GM12878 (cell line): ENCODE measurements at regions not wholly inside any gene's neighbourhood (a gene's known extent, or its start where the extent isn't known, plus 50 kb on each side); places are given as distances from the start of the nearest gene placed in this dataset.

Source experiments
- ATAC-seq: fragments of 200-7000 bp; cut with Tn5 transposase; 3 replicates; pipeline ENCODE4 v1.9.1; 2020; ENCODE audit warnings: mild to moderate bottlenecking, moderate library complexity
- BruUV-seq: library from RNA; stranded (reverse); fragments of 400-500 nt; replicated peaks from 2 replicates; lab custom pipeline; 2021; lab: Mats Ljungman, UMichigan
- CTCF ChIA-PET: fragments of 300-600 bp; sonication (Branson Sonifier 250); formaldehyde crosslinking; extraction: SDS; loops from one replicate; lab custom pipeline; 2021; ENCODE audit warnings: inconsistent platforms; lab: Yijun Ruan, JAX
- POLR2A ChIA-PET: fragments of 350-600 bp; formaldehyde crosslinking; extraction: SDS; loops from one replicate; lab custom pipeline; 2021; ENCODE audit warnings: inconsistent platforms; lab: Charles Lee
- RAD21 ChIA-PET: fragments of 300-600 bp; sonication (Branson Sonifier 250); formaldehyde crosslinking; loops from one replicate; lab custom pipeline; 2023; ENCODE audit warnings: antibody characterized with exemption; ENCODE audit not compliant: unreplicated experiment; lab: Charles Lee
- SMC1A ChIA-PET: fragments of 300-600 bp; sonication (Branson Sonifier 250); formaldehyde crosslinking; loops from one replicate; lab custom pipeline; 2023; ENCODE audit not compliant: unreplicated experiment, uncharacterized antibody; lab: Charles Lee
- DNase-seq: peaks from one replicate; pipeline ENCODE4 v3.0.0-alpha.2; 2011; ENCODE audit warnings: low read depth, low spot score
- FAIRE-seq: peaks from 3 replicates; lab custom pipeline; 2011; peaks lifted over from hg19 to GRCh38; lab: Jason Lieb, UNC
- H2AFZ ChIP-seq: 2 replicates; pipeline ENCODE4 v1.6.0; 2011; ENCODE audit warnings: low read depth, low read length, control low read depth; ENCODE audit not compliant: control insufficient read depth
- H3K27ac ChIP-seq: 2 replicates; pipeline ENCODE4 v1.5.1; 2011; ENCODE audit warnings: control low read depth; ENCODE audit not compliant: control insufficient read depth, insufficient read depth
- H3K27me3 ChIP-seq, 2 experiments: replicated peaks in 1 of 2; 2 replicates each; pipeline versions ENCODE4 v1.6.0 to v1.6.1; 2011; ENCODE audit warnings: low read length in 1 of 2; ENCODE audit not compliant: control insufficient read depth in 2 of 2, insufficient read depth in 2 of 2
- H3K36me3 ChIP-seq, 2 experiments: 2 replicates each; pipeline ENCODE4 v1.5.1; 2011; ENCODE audit warnings: low read length in 1 of 2; ENCODE audit not compliant: control insufficient read depth in 2 of 2, insufficient read depth in 2 of 2
- H3K4me1 ChIP-seq: 2 replicates; pipeline ENCODE4 v1.6.1; 2011; ENCODE audit warnings: mild to moderate bottlenecking, low read length, moderate library complexity, mixed read lengths; ENCODE audit not compliant: control insufficient read depth, insufficient read depth
- H3K4me2 ChIP-seq: 2 replicates; pipeline ENCODE4 v1.6.0; 2011; ENCODE audit warnings: control low read depth; ENCODE audit not compliant: control insufficient read depth, insufficient read depth
- H3K4me3 ChIP-seq: fragments of 200-600 bp; sonication (generic); 2 replicates; pipeline ENCODE4 v1.5.1; 2016
- H3K79me2 ChIP-seq: 2 replicates; pipeline ENCODE4 v1.6.0; 2011; ENCODE audit warnings: low read length; ENCODE audit not compliant: control insufficient read depth, insufficient read depth
- H3K9ac ChIP-seq: 2 replicates; pipeline ENCODE4 v1.8.0; 2011; ENCODE audit warnings: low read length, control low read depth, mixed read lengths; ENCODE audit not compliant: control insufficient read depth, insufficient read depth
- H3K9me3 ChIP-seq: replicated peaks from 3 replicates; pipeline ENCODE4 v1.5.1; 2011; ENCODE audit warnings: mild to moderate bottlenecking, low read length; ENCODE audit not compliant: control insufficient read depth, insufficient read depth
- H4K20me1 ChIP-seq: 2 replicates; pipeline ENCODE4 v1.6.0; 2011; ENCODE audit not compliant: control insufficient read depth, insufficient read depth
- BACH1 ChIP-seq: fragments of 450-650 bp; IDR thresholded peaks from 2 replicates; pipeline ENCODE4 v1.6.1; 2017; ENCODE audit warnings: mild to moderate bottlenecking, borderline replicate concordance
- CHD1 ChIP-seq: IDR thresholded peaks from 2 replicates; pipeline ENCODE4 v1.6.1; 2012; ENCODE audit warnings: low read depth, low read length, improper control_type of control experiment
- PAX5 ChIP-seq: IDR thresholded peaks from 2 replicates; pipeline ENCODE4 v1.6.1; 2011; ENCODE audit warnings: low read depth, low read length, borderline replicate concordance
- PML ChIP-seq: IDR thresholded peaks from 2 replicates; pipeline ENCODE4 v1.6.1; 2012; ENCODE audit warnings: low read length, inconsistent platforms
- SMAD5 ChIP-seq: IDR thresholded peaks from 2 replicates; pipeline ENCODE4 v1.6.1; 2016; ENCODE audit warnings: antibody characterized with exemption, low read depth
- WGBS: methylation state at CpG from one replicate; pipeline ENCODE4 v1.1.6; 2016; ENCODE audit warnings: low lambda C conversion rate; ENCODE audit not compliant: insufficient replicate concordance, insufficient coverage; ENCODE audit errors: missing lambda C conversion rate; 5-methylcytosine and 5-hydroxymethylcytosine counted together
- in situ Hi-C: fragments of 300-500 bp; cut with MboI; formaldehyde crosslinking; loops from 9 replicates; pipeline ENCODE4 v1.14.3; 2018; ENCODE audit warnings: mixed read lengths
- intact Hi-C: fragments of 100-400 bp; cut with micrococcal nuclease; formaldehyde crosslinking; loops from one replicate; pipeline ENCODE4 v1.14.2; 2022; ENCODE audit not compliant: unreplicated experiment
- TF ChIP-seq, protein P1 (sequence below): fragments of 450-650 bp; IDR thresholded peaks from 2 replicates; pipeline ENCODE4 v1.6.1; 2016; ENCODE audit warnings: mild to moderate bottlenecking, moderate library complexity, borderline replicate concordance
- TF ChIP-seq, protein P2 (sequence below): fragments of 450-650 bp; IDR thresholded peaks from 2 replicates; pipeline ENCODE4 v1.6.1; 2017; ENCODE audit warnings: antibody characterized with exemption, mild to moderate bottlenecking, moderate library complexity
- TF ChIP-seq, protein P3 (sequence below): fragments of 450-650 bp; IDR thresholded peaks from 2 replicates; pipeline ENCODE4 v1.6.1; 2018; ENCODE audit warnings: mild to moderate bottlenecking, low read depth, moderate library complexity; ENCODE audit not compliant: partially characterized antibody

DNA sequence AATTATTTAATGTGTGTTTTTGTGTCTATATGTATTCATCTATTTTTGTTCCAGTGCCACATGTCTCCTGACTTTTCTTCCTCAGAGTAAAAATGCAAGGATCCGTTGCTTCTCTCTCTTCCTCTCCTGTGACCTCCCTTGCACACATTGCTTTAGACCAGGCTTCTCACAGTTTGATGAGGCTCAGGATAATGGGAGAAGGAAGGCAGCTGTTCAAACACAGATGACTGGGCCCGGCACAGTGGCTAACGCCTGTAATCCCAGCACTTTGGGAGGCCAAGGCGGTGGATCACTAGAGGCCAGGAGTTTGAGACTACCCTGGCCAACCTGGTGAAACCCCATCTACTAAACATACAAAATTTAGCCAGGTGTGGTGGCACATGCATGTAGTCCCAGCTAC lies 241.9 kb downstream of the SAMD5 start:
- ChIA-PET RAD21 (no interaction called here), CTCF (no interaction called here), SMC1A (no interaction called here), POLR2A (no interaction called here)
- Histone ChIP-seq H4K20me1 (no peaks in the 10 kb centered on the region), H3K79me2 (no peaks in the 10 kb centered on the region), H3K27me3 (no peaks in the 10 kb centered on the region), H3K4me2 (no peak overlapping the region), H3K9ac (no peak overlapping the region), H3K4me3 (no peak overlapping the region), H3K9me3 (no peaks in the 10 kb centered on the region), H3K36me3 (no peaks in the 10 kb centered on the region), H2AFZ (no peak overlapping the region), H3K4me1 (no peaks in the 10 kb centered on the region), H3K27ac (no peak overlapping the region)
- TF ChIP-seq SMAD5 (no peak), BACH1 (no peak), CHD1 (no peak), PAX5 (no peak), PML (no peak)
- TF ChIP-seq, protein P1, sequence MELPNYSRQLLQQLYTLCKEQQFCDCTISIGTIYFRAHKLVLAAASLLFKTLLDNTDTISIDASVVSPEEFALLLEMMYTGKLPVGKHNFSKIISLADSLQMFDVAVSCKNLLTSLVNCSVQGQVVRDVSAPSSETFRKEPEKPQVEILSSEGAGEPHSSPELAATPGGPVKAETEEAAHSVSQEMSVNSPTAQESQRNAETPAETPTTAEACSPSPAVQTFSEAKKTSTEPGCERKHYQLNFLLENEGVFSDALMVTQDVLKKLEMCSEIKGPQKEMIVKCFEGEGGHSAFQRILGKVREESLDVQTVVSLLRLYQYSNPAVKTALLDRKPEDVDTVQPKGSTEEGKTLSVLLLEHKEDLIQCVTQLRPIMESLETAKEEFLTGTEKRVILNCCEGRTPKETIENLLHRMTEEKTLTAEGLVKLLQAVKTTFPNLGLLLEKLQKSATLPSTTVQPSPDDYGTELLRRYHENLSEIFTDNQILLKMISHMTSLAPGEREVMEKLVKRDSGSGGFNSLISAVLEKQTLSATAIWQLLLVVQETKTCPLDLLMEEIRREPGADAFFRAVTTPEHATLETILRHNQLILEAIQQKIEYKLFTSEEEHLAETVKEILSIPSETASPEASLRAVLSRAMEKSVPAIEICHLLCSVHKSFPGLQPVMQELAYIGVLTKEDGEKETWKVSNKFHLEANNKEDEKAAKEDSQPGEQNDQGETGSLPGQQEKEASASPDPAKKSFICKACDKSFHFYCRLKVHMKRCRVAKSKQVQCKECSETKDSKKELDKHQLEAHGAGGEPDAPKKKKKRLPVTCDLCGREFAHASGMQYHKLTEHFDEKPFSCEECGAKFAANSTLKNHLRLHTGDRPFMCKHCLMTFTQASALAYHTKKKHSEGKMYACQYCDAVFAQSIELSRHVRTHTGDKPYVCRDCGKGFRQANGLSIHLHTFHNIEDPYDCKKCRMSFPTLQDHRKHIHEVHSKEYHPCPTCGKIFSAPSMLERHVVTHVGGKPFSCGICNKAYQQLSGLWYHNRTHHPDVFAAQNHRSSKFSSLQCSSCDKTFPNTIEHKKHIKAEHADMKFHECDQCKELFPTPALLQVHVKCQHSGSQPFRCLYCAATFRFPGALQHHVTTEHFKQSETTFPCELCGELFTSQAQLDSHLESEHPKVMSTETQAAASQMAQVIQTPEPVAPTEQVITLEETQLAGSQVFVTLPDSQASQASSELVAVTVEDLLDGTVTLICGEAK: no peak
- TF ChIP-seq, protein P2, sequence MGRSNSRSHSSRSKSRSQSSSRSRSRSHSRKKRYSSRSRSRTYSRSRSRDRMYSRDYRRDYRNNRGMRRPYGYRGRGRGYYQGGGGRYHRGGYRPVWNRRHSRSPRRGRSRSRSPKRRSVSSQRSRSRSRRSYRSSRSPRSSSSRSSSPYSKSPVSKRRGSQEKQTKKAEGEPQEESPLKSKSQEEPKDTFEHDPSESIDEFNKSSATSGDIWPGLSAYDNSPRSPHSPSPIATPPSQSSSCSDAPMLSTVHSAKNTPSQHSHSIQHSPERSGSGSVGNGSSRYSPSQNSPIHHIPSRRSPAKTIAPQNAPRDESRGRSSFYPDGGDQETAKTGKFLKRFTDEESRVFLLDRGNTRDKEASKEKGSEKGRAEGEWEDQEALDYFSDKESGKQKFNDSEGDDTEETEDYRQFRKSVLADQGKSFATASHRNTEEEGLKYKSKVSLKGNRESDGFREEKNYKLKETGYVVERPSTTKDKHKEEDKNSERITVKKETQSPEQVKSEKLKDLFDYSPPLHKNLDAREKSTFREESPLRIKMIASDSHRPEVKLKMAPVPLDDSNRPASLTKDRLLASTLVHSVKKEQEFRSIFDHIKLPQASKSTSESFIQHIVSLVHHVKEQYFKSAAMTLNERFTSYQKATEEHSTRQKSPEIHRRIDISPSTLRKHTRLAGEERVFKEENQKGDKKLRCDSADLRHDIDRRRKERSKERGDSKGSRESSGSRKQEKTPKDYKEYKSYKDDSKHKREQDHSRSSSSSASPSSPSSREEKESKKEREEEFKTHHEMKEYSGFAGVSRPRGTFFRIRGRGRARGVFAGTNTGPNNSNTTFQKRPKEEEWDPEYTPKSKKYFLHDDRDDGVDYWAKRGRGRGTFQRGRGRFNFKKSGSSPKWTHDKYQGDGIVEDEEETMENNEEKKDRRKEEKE: no peak
- TF ChIP-seq, protein P3, sequence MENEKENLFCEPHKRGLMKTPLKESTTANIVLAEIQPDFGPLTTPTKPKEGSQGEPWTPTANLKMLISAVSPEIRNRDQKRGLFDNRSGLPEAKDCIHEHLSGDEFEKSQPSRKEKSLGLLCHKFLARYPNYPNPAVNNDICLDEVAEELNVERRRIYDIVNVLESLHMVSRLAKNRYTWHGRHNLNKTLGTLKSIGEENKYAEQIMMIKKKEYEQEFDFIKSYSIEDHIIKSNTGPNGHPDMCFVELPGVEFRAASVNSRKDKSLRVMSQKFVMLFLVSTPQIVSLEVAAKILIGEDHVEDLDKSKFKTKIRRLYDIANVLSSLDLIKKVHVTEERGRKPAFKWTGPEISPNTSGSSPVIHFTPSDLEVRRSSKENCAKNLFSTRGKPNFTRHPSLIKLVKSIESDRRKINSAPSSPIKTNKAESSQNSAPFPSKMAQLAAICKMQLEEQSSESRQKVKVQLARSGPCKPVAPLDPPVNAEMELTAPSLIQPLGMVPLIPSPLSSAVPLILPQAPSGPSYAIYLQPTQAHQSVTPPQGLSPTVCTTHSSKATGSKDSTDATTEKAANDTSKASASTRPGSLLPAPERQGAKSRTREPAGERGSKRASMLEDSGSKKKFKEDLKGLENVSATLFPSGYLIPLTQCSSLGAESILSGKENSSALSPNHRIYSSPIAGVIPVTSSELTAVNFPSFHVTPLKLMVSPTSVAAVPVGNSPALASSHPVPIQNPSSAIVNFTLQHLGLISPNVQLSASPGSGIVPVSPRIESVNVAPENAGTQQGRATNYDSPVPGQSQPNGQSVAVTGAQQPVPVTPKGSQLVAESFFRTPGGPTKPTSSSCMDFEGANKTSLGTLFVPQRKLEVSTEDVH: no peak
- WGBS: 36% methylated on average over 4 of the region's 4 CpGs
- no peak for ATAC-seq
- FAIRE-seq: no peak
- intact Hi-C loops: no loop called here
- in situ Hi-C loops: no loop called here
- no TSS peak for BruUV-seq
- no peak for DNase-seq
